GM23338 (cell line): ENCODE measurements at regions not wholly inside any gene's neighbourhood (a gene's known extent, or its start where the extent isn't known, plus 50 kb on each side); places are given as distances from the start of the nearest gene placed in this dataset.

Experiments
- ATAC-seq: fragments of 200-7000 bp; cut with Tn5 transposase; 3 replicates; pipeline ENCODE4 v1.9.1; 2020
- DNase-seq: peaks from one replicate; pipeline ENCODE4 v3.0.0-alpha.2; 2015; ENCODE audit warnings: low spot score
- H2AFZ ChIP-seq: fragments of 200-600 bp; sonication (generic); 2 replicates; pipeline ENCODE4 v1.8.0; 2016; ENCODE audit warnings: antibody characterized with exemption, mild to moderate bottlenecking, moderate library complexity
- H3F3A ChIP-seq: fragments of 200-600 bp; sonication (generic); replicated peaks from 2 replicates; pipeline ENCODE4 v1.8.0; 2017; ENCODE audit warnings: antibody characterized with exemption, mixed run types, low read depth
- H3K27ac ChIP-seq: fragments of 200-600 bp; sonication (generic); 2 replicates; pipeline ENCODE4 v1.6.1; 2016; ENCODE audit warnings: low read depth
- H3K27me3 ChIP-seq: fragments of 200-600 bp; sonication (generic); 2 replicates; pipeline ENCODE4 v1.8.0; 2016; ENCODE audit warnings: mild to moderate bottlenecking, mixed run types, moderate library complexity; ENCODE audit not compliant: insufficient read depth
- H3K36me3 ChIP-seq: fragments of 200-600 bp; sonication (generic); 2 replicates; pipeline ENCODE4 v1.8.0; 2016; ENCODE audit warnings: mild to moderate bottlenecking; ENCODE audit not compliant: insufficient read depth
- H3K4me1 ChIP-seq: fragments of 200-600 bp; sonication (generic); 2 replicates; pipeline ENCODE4 v1.8.0; 2016; ENCODE audit warnings: mild to moderate bottlenecking, moderate library complexity; ENCODE audit not compliant: insufficient read depth
- H3K4me2 ChIP-seq: fragments of 200-600 bp; sonication (generic); 2 replicates; pipeline ENCODE4 v1.7.1; 2017; ENCODE audit warnings: mixed run types
- H3K4me3 ChIP-seq: fragments of 200-600 bp; sonication (generic); 2 replicates; pipeline ENCODE4 v1.6.1; 2016; ENCODE audit warnings: mixed run types
- H3K79me2 ChIP-seq: fragments of 200-600 bp; sonication (generic); replicated peaks from 2 replicates; pipeline ENCODE4 v1.8.0; 2017; ENCODE audit warnings: mild to moderate bottlenecking; ENCODE audit not compliant: insufficient read depth
- H3K9me2 ChIP-seq: fragments of 200-600 bp; sonication (generic); 2 replicates; pipeline ENCODE4 v1.8.0; 2017; ENCODE audit not compliant: insufficient read depth
- H4K20me1 ChIP-seq: fragments of 200-600 bp; sonication (generic); replicated peaks from 2 replicates; pipeline ENCODE4 v1.8.0; 2017; ENCODE audit warnings: mild to moderate bottlenecking; ENCODE audit not compliant: insufficient read depth
- H3K27ac Mint-ChIP-seq: 2 replicates; pipeline ENCODE4 v1.8.0; 2020; ENCODE audit warnings: inconsistent platforms, mild to moderate bottlenecking, moderate library complexity, mixed read lengths
- H3K27me3 Mint-ChIP-seq: 3 replicates; pipeline ENCODE4 v1.8.0; 2022; ENCODE audit warnings: low read depth, mild to moderate bottlenecking, moderate library complexity, mixed read lengths, inconsistent platforms; ENCODE audit not compliant: insufficient read depth, poor library complexity
- H3K36me3 Mint-ChIP-seq: 3 replicates; pipeline ENCODE4 v1.8.0; 2021; ENCODE audit warnings: low read depth, mild to moderate bottlenecking, inconsistent platforms, moderate library complexity, mixed read lengths
- H3K4me1 Mint-ChIP-seq: 3 replicates; pipeline ENCODE4 v1.8.0; 2020; ENCODE audit warnings: mild to moderate bottlenecking, inconsistent platforms, mixed read lengths
- H3K4me3 Mint-ChIP-seq: 3 replicates; pipeline ENCODE4 v1.8.0; 2021; ENCODE audit warnings: moderate library complexity, mild to moderate bottlenecking, inconsistent platforms, mixed read lengths
- H3K9me3 Mint-ChIP-seq: 3 replicates; pipeline ENCODE4 v1.8.0; 2020; ENCODE audit warnings: moderate library complexity, mild to moderate bottlenecking, inconsistent platforms, mixed read lengths
- CREB1 ChIP-seq: fragments of 250-450 bp; sonication (Bioruptor Pico); IDR thresholded peaks from 2 replicates; pipeline ENCODE4 v1.5.0; 2020; ENCODE audit warnings: low read depth, mild to moderate bottlenecking, moderate library complexity
- CTCF ChIP-seq, 2 experiments: fragments of 200-600 bp in 1 of 2; sonication (generic) in 1 of 2; conservative IDR thresholded peaks; 2 replicates each; pipeline versions ENCODE4 v1.5.1 to v1.6.1; 2016 to 2017; ENCODE audit warnings: antibody characterized with exemption in 2 of 2, low read depth in 2 of 2, mild to moderate bottlenecking in 2 of 2, moderate library complexity in 1 of 2
- ETS1 ChIP-seq: IDR thresholded peaks from 2 replicates; pipeline ENCODE4 v1.6.1; 2016; ENCODE audit warnings: antibody characterized with exemption
- EZH2 ChIP-seq: fragments of 200-600 bp; sonication (generic); IDR thresholded peaks from one replicate; pipeline ENCODE4 v1.8.0; 2017; ENCODE audit warnings: antibody characterized with exemption, mild to moderate bottlenecking, low read depth; ENCODE audit not compliant: unreplicated experiment
- EZH2phosphoT487 ChIP-seq: fragments of 200-600 bp; sonication (generic); IDR thresholded peaks from one replicate; pipeline ENCODE4 v1.8.1; 2018; ENCODE audit warnings: antibody characterized with exemption; ENCODE audit not compliant: unreplicated experiment
- JUNB ChIP-seq: IDR thresholded peaks from one replicate; pipeline ENCODE4 v1.6.1; 2016; ENCODE audit warnings: antibody characterized with exemption; ENCODE audit not compliant: unreplicated experiment
- NANOG ChIP-seq: IDR thresholded peaks from 2 replicates; pipeline ENCODE4 v1.6.1; 2016; ENCODE audit warnings: antibody characterized with exemption, borderline replicate concordance
- POLR2AphosphoS5 ChIP-seq: IDR thresholded peaks from 2 replicates; pipeline ENCODE4 v1.6.1; 2016; ENCODE audit warnings: antibody characterized with exemption, low read depth
- REST ChIP-seq: IDR thresholded peaks from one replicate; pipeline ENCODE4 v1.6.1; 2018; ENCODE audit warnings: antibody characterized with exemption; ENCODE audit not compliant: unreplicated experiment
- ZNF114 ChIP-seq: fragments of 250-450 bp; sonication (Bioruptor Pico); IDR thresholded peaks from 2 replicates; pipeline ENCODE4 v1.5.0; 2020; ENCODE audit warnings: mild to moderate bottlenecking, moderate library complexity
- ZNF331 ChIP-seq: fragments of 250-450 bp; sonication (Bioruptor Pico); IDR thresholded peaks from 2 replicates; pipeline ENCODE4 v1.5.0; 2020; ENCODE audit warnings: low read depth, mild to moderate bottlenecking, moderate library complexity
- ZNF462 ChIP-seq: fragments of 250-450 bp; sonication (Bioruptor Pico); IDR thresholded peaks from 2 replicates; pipeline ENCODE4 v1.5.0; 2020; ENCODE audit warnings: mild to moderate bottlenecking, moderate library complexity

GRCh38 chr10:128612631-128613030 is 486.4 kb upstream of the MKI67 start (continued):
- TF ChIP-seq EZH2 (no peak), NANOG (no peak), REST (no peak), JUNB (no peak), CREB1 (no peak), CTCF (conservative IDR thresholded peaks at IDR 0.05; ENCODE audit: low read depth in 2 of 2) (no peak), ZNF114 (no peak), EZH2phosphoT487 (no peak), POLR2AphosphoS5 (no peak), ETS1 (no peak), ZNF331 (CRISPR knock-in tag) (no peak)

- ATAC-seq (no peak), DNase-seq (no peak)
- Histone ChIP-seq H3K4me1 (no peaks in the 10 kb centered on the region), H3F3A (no peaks in the 10 kb centered on the region), H3K27ac (no peak overlapping the region), H3K4me2 (no peak overlapping the region), H3K9me2 (peaks cover 14% of the 10 kb centered on the region; the same call in 1 of the 2 replicates), H2AFZ (0 out of 2 replicates have a peak overlapping the region, but pooled peaks have one; percentile 3), H4K20me1 (no peaks in the 10 kb centered on the region), H3K79me2 (no peaks in the 10 kb centered on the region), H3K4me3 (no peak overlapping the region), H3K27me3 (no peaks in the 10 kb centered on the region), H3K36me3 (no peaks in the 10 kb centered on the region)
- H3K4me1 Mint-ChIP-seq = no peaks in the 10 kb centered on the region
- peaks cover 13% of the 10 kb centered on the region for H3K27me3 Mint-ChIP-seq
- H3K4me3 Mint-ChIP-seq = no peak overlapping the region
- H3K9me3 Mint-ChIP-seq = no peaks in the 10 kb centered on the region; the same call in 2 of the 3 replicates
- no peaks in the 10 kb centered on the region for H3K36me3 Mint-ChIP-seq
- H3K27ac Mint-ChIP-seq = no peak overlapping the region
- TF ChIP-seq ZNF462 (CRISPR knock-in tag) (no peak), ZNF331 (CRISPR knock-in tag) (no peak)
Measured at GRCh38 chr10:128614016-128614605, 487.9 kb upstream of the MKI67 start.
